H1 (cell line): ENCODE measurements at regions not wholly inside any gene's neighbourhood (a gene's known extent, or its start where the extent isn't known, plus 50 kb on each side); places are given as distances from the start of the nearest gene placed in this dataset.

Experiments used
- EZH2 ChIP-seq: fragments of 200-600 bp; sonication (generic); IDR thresholded peaks from 2 replicates; pipeline ENCODE4 v1.7.1; 2012; ENCODE audit warnings: low read depth, mild to moderate bottlenecking, moderate library complexity, low read length, inconsistent platforms; ENCODE audit not compliant: severe bottlenecking
- JUN ChIP-seq: IDR thresholded peaks from 2 replicates; pipeline ENCODE4 v1.6.1; 2011; ENCODE audit warnings: low read depth, mild to moderate bottlenecking, improper control_type of control experiment, low read length
- POLR2A ChIP-seq, 2 experiments: IDR thresholded peaks; 1 replicate in 1 of 2; 2 replicates in 1 of 2; pipeline ENCODE4 v1.6.1; 2011; ENCODE audit warnings: low read depth in 2 of 2, low read length in 2 of 2, mild to moderate bottlenecking in 2 of 2; ENCODE audit errors: control extremely low read depth in 1 of 2
- SP1 ChIP-seq: IDR thresholded peaks from 2 replicates; pipeline ENCODE4 v1.6.1; 2011; ENCODE audit warnings: low read depth, low read length
- SP2 ChIP-seq: IDR thresholded peaks from 2 replicates; pipeline ENCODE4 v1.6.1; 2012; ENCODE audit warnings: mild to moderate bottlenecking, low read length, inconsistent platforms
- TF ChIP-seq, protein P1 (sequence below): fragments of 300-600 bp; sonication (generic); IDR thresholded peaks from 2 replicates; pipeline ENCODE4 v1.7.1; 2012; ENCODE audit warnings: low read length, moderate library complexity, mild to moderate bottlenecking, inconsistent platforms; ENCODE audit not compliant: insufficient replicate concordance
- TF ChIP-seq, protein P2 (sequence below): IDR thresholded peaks from 2 replicates; pipeline ENCODE4 v1.6.1; 2012; ENCODE audit warnings: low read length, inconsistent platforms

DNA sequence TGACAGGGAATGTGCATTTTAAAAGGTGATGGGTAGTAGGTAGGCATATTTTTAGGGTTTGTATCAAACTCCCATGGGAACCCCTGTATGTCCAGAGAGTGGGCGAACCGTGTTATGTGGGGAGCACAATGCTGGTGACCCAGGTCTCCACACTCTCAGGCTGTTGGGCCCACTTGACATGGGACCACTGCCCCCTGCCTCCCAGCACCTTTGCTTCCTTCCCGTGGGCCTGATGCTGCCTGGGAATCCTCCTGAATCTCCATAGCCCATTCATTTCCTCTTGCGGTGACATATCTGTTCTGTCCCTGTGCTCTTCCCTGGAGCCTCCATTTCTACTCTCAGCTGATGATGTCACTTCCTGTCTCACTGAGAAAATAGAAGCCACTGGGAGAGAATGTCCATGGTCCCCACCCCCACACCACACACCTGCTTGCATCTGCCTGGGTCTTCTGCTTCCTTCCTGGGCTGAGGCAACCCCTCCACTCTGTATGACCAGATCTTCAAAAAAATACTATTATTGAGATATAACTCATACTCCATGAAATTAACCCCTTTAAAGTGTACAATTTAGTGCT lies 55.8 kb upstream of the THY1 start (continued):
- TF ChIP-seq, protein P1, sequence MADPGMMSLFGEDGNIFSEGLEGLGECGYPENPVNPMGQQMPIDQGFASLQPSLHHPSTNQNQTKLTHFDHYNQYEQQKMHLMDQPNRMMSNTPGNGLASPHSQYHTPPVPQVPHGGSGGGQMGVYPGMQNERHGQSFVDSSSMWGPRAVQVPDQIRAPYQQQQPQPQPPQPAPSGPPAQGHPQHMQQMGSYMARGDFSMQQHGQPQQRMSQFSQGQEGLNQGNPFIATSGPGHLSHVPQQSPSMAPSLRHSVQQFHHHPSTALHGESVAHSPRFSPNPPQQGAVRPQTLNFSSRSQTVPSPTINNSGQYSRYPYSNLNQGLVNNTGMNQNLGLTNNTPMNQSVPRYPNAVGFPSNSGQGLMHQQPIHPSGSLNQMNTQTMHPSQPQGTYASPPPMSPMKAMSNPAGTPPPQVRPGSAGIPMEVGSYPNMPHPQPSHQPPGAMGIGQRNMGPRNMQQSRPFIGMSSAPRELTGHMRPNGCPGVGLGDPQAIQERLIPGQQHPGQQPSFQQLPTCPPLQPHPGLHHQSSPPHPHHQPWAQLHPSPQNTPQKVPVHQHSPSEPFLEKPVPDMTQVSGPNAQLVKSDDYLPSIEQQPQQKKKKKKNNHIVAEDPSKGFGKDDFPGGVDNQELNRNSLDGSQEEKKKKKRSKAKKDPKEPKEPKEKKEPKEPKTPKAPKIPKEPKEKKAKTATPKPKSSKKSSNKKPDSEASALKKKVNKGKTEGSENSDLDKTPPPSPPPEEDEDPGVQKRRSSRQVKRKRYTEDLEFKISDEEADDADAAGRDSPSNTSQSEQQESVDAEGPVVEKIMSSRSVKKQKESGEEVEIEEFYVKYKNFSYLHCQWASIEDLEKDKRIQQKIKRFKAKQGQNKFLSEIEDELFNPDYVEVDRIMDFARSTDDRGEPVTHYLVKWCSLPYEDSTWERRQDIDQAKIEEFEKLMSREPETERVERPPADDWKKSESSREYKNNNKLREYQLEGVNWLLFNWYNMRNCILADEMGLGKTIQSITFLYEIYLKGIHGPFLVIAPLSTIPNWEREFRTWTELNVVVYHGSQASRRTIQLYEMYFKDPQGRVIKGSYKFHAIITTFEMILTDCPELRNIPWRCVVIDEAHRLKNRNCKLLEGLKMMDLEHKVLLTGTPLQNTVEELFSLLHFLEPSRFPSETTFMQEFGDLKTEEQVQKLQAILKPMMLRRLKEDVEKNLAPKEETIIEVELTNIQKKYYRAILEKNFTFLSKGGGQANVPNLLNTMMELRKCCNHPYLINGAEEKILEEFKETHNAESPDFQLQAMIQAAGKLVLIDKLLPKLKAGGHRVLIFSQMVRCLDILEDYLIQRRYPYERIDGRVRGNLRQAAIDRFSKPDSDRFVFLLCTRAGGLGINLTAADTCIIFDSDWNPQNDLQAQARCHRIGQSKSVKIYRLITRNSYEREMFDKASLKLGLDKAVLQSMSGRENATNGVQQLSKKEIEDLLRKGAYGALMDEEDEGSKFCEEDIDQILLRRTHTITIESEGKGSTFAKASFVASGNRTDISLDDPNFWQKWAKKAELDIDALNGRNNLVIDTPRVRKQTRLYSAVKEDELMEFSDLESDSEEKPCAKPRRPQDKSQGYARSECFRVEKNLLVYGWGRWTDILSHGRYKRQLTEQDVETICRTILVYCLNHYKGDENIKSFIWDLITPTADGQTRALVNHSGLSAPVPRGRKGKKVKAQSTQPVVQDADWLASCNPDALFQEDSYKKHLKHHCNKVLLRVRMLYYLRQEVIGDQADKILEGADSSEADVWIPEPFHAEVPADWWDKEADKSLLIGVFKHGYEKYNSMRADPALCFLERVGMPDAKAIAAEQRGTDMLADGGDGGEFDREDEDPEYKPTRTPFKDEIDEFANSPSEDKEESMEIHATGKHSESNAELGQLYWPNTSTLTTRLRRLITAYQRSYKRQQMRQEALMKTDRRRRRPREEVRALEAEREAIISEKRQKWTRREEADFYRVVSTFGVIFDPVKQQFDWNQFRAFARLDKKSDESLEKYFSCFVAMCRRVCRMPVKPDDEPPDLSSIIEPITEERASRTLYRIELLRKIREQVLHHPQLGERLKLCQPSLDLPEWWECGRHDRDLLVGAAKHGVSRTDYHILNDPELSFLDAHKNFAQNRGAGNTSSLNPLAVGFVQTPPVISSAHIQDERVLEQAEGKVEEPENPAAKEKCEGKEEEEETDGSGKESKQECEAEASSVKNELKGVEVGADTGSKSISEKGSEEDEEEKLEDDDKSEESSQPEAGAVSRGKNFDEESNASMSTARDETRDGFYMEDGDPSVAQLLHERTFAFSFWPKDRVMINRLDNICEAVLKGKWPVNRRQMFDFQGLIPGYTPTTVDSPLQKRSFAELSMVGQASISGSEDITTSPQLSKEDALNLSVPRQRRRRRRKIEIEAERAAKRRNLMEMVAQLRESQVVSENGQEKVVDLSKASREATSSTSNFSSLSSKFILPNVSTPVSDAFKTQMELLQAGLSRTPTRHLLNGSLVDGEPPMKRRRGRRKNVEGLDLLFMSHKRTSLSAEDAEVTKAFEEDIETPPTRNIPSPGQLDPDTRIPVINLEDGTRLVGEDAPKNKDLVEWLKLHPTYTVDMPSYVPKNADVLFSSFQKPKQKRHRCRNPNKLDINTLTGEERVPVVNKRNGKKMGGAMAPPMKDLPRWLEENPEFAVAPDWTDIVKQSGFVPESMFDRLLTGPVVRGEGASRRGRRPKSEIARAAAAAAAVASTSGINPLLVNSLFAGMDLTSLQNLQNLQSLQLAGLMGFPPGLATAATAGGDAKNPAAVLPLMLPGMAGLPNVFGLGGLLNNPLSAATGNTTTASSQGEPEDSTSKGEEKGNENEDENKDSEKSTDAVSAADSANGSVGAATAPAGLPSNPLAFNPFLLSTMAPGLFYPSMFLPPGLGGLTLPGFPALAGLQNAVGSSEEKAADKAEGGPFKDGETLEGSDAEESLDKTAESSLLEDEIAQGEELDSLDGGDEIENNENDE: no peak
- no peak for TF ChIP-seq EZH2
- TF ChIP-seq, protein P2, sequence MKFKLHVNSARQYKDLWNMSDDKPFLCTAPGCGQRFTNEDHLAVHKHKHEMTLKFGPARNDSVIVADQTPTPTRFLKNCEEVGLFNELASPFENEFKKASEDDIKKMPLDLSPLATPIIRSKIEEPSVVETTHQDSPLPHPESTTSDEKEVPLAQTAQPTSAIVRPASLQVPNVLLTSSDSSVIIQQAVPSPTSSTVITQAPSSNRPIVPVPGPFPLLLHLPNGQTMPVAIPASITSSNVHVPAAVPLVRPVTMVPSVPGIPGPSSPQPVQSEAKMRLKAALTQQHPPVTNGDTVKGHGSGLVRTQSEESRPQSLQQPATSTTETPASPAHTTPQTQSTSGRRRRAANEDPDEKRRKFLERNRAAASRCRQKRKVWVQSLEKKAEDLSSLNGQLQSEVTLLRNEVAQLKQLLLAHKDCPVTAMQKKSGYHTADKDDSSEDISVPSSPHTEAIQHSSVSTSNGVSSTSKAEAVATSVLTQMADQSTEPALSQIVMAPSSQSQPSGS: no peak
- no peak for TF ChIP-seq SP2
- no peak for TF ChIP-seq JUN
- no peak for TF ChIP-seq POLR2A (IDR thresholded peaks at IDR 0.05; ENCODE audit: control extremely low read depth in 1 of 2, low read depth in 2 of 2, low read length in 2 of 2)
- TF ChIP-seq SP1: no peak
